ENCODE measurements at regions not wholly inside any gene's neighbourhood (a gene's known extent, or its start where the extent isn't known, plus 50 kb on each side); places are given as distances from the start of the nearest gene placed in this dataset.

DNA sequence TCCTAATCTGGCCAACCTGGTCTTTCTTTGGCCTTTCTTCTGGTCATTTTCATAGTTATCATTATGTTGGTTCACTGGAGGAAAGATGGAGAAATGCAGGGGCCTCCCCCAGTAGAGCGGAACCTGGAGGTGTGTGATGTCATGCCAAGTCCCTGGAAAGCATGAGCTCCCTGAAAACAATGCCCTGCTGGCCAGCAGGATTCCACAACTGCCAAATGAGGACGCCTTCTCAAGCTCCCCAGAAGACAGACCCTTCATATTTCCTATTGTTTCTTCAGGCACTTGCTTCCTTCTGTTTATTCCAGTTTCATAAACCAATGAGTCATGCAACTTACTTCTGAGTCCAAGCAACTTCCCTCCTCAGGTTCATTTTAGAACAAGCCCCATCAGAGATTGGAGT lies 339.0 kb downstream of the GATA3 start:
- no peaks in the 10 kb centered on the region for H3K27me3 ChIP-seq (ENCODE audit: insufficient read depth, poor library complexity, severe bottlenecking)
- no peak overlapping the region for H3K4me3 ChIP-seq (replicated peaks; ENCODE audit: insufficient read depth, low read length)
- TF ChIP-seq, protein P1, sequence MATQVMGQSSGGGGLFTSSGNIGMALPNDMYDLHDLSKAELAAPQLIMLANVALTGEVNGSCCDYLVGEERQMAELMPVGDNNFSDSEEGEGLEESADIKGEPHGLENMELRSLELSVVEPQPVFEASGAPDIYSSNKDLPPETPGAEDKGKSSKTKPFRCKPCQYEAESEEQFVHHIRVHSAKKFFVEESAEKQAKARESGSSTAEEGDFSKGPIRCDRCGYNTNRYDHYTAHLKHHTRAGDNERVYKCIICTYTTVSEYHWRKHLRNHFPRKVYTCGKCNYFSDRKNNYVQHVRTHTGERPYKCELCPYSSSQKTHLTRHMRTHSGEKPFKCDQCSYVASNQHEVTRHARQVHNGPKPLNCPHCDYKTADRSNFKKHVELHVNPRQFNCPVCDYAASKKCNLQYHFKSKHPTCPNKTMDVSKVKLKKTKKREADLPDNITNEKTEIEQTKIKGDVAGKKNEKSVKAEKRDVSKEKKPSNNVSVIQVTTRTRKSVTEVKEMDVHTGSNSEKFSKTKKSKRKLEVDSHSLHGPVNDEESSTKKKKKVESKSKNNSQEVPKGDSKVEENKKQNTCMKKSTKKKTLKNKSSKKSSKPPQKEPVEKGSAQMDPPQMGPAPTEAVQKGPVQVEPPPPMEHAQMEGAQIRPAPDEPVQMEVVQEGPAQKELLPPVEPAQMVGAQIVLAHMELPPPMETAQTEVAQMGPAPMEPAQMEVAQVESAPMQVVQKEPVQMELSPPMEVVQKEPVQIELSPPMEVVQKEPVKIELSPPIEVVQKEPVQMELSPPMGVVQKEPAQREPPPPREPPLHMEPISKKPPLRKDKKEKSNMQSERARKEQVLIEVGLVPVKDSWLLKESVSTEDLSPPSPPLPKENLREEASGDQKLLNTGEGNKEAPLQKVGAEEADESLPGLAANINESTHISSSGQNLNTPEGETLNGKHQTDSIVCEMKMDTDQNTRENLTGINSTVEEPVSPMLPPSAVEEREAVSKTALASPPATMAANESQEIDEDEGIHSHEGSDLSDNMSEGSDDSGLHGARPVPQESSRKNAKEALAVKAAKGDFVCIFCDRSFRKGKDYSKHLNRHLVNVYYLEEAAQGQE (IDR thresholded peaks at IDR 0.05; ENCODE audit: insufficient replicate concordance, low read depth), result no peak
- TF ChIP-seq, protein P2, sequence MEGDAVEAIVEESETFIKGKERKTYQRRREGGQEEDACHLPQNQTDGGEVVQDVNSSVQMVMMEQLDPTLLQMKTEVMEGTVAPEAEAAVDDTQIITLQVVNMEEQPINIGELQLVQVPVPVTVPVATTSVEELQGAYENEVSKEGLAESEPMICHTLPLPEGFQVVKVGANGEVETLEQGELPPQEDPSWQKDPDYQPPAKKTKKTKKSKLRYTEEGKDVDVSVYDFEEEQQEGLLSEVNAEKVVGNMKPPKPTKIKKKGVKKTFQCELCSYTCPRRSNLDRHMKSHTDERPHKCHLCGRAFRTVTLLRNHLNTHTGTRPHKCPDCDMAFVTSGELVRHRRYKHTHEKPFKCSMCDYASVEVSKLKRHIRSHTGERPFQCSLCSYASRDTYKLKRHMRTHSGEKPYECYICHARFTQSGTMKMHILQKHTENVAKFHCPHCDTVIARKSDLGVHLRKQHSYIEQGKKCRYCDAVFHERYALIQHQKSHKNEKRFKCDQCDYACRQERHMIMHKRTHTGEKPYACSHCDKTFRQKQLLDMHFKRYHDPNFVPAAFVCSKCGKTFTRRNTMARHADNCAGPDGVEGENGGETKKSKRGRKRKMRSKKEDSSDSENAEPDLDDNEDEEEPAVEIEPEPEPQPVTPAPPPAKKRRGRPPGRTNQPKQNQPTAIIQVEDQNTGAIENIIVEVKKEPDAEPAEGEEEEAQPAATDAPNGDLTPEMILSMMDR (IDR thresholded peaks at IDR 0.05; ENCODE audit: insufficient read depth, low read length), result no peak
- no peak for TF ChIP-seq GABPA (IDR thresholded peaks at IDR 0.05; ENCODE audit: low read depth)
- DNase-seq (ENCODE audit: low read depth in 1 of 2, low spot score in 1 of 2), result no peak
- H3K27ac ChIP-seq (replicated peaks), result no peak overlapping the region

DNA sequence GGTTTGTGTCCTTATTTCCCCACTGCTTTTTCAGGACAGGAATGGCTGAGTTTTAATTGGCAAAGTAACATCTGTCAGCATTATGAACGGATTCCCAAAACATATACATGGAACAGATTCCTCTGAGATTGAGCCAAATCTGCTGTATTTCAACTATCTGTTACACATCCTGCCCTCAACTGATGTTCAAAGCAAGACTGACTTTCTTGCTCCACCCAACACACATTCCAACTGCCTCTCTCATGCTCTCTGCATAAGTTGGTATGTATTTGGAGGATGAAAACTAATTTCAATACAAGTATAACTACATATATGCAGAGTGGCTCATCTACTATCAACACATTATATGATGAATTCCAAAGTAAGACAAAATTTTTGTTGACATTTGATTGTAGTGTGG lies 342.2 kb downstream of the GATA3 start:
- no peak for DNase-seq (ENCODE audit: low read depth in 1 of 2, low spot score in 1 of 2)
- TF ChIP-seq, protein P2 (IDR thresholded peaks at IDR 0.05; ENCODE audit: insufficient read depth, low read length), result no peak
- TF ChIP-seq, protein P1 (IDR thresholded peaks at IDR 0.05; ENCODE audit: insufficient replicate concordance, low read depth), result no peak
- TF ChIP-seq POLR2AphosphoS5 (IDR thresholded peaks at IDR 0.05; ENCODE audit: low read depth), result no peak
- no peak for TF ChIP-seq GABPA (IDR thresholded peaks at IDR 0.05; ENCODE audit: low read depth)
- TF ChIP-seq SPI1 (IDR thresholded peaks at IDR 0.05; ENCODE audit: borderline replicate concordance, low read depth), result no peak
- H3K4me3 ChIP-seq (replicated peaks; ENCODE audit: insufficient read depth, low read length), result no peak overlapping the region
- no peaks in the 10 kb centered on the region for H3K27me3 ChIP-seq (ENCODE audit: insufficient read depth, poor library complexity, severe bottlenecking)
- H3K27ac ChIP-seq (replicated peaks), result no peak overlapping the region

DNA sequence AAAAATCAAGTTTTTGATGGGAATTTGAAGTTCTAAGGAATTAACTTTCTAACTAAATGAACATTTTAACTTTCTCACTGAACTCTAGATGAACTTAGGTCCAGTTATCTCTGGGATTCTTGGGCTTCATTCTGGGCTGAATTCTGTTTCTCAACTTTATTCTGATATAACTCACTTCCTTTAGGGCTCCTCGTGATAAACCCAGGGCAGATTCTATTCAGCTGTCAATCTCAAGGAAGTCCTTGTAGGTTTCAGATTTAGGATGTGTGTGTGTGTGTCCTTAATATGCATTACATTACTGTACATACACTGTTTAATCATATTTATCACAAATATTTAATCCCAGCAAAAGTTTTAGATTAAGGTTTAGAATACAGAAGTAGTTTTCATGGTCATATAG lies 344.3 kb downstream of the GATA3 start:
- Histone ChIP-seq H3K27me3 (ENCODE audit: insufficient read depth, poor library complexity, severe bottlenecking) (no peaks in the 10 kb centered on the region), H3K27ac (replicated peaks) (no peak overlapping the region), H3K4me3 (replicated peaks; ENCODE audit: insufficient read depth, low read length) (no peak overlapping the region)
- TF ChIP-seq POLR2AphosphoS5 (IDR thresholded peaks at IDR 0.05; ENCODE audit: low read depth), result no peak
- TF ChIP-seq SPI1 (IDR thresholded peaks at IDR 0.05; ENCODE audit: borderline replicate concordance, low read depth), result no peak
- TF ChIP-seq, protein P2 (IDR thresholded peaks at IDR 0.05; ENCODE audit: insufficient read depth, low read length), result no peak
- no peak for TF ChIP-seq GABPA (IDR thresholded peaks at IDR 0.05; ENCODE audit: low read depth)
- TF ChIP-seq, protein P1 (IDR thresholded peaks at IDR 0.05; ENCODE audit: insufficient replicate concordance, low read depth), result no peak
- DNase-seq (ENCODE audit: low read depth in 1 of 2, low spot score in 1 of 2), result no peak

Data from HL-60 (cell line).